ENCODE measurements at regions not wholly inside any gene's neighbourhood (a gene's known extent, or its start where the extent isn't known, plus 50 kb on each side); places are given as distances from the start of the nearest gene placed in this dataset.

DNA sequence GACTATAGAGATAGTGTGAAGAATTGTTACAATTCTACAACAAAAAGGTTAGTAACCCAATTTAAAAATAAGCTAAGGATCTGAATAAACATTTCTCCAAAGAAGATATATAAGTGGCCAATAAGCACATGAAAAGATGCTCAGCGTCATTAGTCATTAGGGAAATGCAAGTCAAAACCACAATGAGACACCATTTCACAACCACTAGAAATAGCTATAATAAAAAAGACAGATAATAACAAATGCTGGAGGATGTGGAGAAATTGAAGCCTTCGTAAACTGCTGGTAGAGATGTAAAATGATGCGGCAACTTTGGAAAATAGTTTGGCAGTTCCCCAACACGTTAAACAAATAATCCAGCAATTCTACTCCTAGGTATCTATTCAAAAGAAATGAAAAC lies 366.5 kb upstream of the POU3F3 start:
- ChIA-PET CTCF (no interaction called here), POLR2A (no interaction called here)
- no peak for DNase-seq (ENCODE audit: extremely low spot score)
- TF ChIP-seq SUZ12 (IDR thresholded peaks at IDR 0.05) (no peak), ELF4 (IDR thresholded peaks at IDR 0.05) (no peak), TARDBP (IDR thresholded peaks at IDR 0.05) (no peak), CTBP1 (IDR thresholded peaks at IDR 0.05; ENCODE audit: borderline replicate concordance) (no peak), FOXA1 (IDR thresholded peaks at IDR 0.05) (no peak), ARNT (IDR thresholded peaks at IDR 0.05) (no peak), ZNF384 (IDR thresholded peaks at IDR 0.05) (no peak), SP1 (IDR thresholded peaks at IDR 0.05) (no peak), HDGF (IDR thresholded peaks at IDR 0.05; ENCODE audit: borderline replicate concordance) (no peak), BHLHE40 (IDR thresholded peaks at IDR 0.05; ENCODE audit: borderline replicate concordance) (no peak)

DNA sequence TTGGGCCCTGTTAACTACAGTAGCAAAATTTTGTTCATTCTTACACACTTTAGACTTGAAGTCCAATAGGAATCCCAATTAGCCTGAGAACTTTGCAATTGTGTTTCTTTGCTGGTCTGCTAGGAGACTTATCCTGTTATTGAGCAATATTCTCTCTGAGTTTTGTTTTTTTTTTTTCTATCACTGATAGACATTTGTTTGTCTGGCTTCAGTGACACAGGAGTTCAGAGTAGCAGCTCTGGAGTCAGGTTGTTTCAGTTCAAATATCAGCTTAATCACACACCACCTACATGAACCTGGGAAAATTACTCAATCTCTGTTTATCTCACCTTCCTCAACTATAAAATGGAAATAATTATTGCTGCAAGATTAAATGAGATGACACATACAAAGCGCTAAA lies 360.2 kb upstream of the POU3F3 start:
- POLR2A ChIA-PET = no interaction called here
- CTCF ChIA-PET = no interaction called here
- TF ChIP-seq HDGF (IDR thresholded peaks at IDR 0.05; ENCODE audit: borderline replicate concordance) (no peak), LEF1 (IDR thresholded peaks at IDR 0.05; ENCODE audit: borderline replicate concordance) (no peak), ARNT (IDR thresholded peaks at IDR 0.05) (no peak), L3MBTL2 (conservative IDR thresholded peaks at IDR 0.05) (no peak), FOXK2 (IDR thresholded peaks at IDR 0.05) (no peak), CTBP1 (IDR thresholded peaks at IDR 0.05; ENCODE audit: borderline replicate concordance) (no peak), SP1 (IDR thresholded peaks at IDR 0.05) (no peak), TARDBP (IDR thresholded peaks at IDR 0.05) (no peak), NFRKB (IDR thresholded peaks at IDR 0.05) (no peak), ELF4 (IDR thresholded peaks at IDR 0.05) (no peak), FOXA1 (IDR thresholded peaks at IDR 0.05) (no peak), ZNF384 (IDR thresholded peaks at IDR 0.05) (no peak), BHLHE40 (IDR thresholded peaks at IDR 0.05; ENCODE audit: borderline replicate concordance) (no peak)
- TF ChIP-seq, protein P1, sequence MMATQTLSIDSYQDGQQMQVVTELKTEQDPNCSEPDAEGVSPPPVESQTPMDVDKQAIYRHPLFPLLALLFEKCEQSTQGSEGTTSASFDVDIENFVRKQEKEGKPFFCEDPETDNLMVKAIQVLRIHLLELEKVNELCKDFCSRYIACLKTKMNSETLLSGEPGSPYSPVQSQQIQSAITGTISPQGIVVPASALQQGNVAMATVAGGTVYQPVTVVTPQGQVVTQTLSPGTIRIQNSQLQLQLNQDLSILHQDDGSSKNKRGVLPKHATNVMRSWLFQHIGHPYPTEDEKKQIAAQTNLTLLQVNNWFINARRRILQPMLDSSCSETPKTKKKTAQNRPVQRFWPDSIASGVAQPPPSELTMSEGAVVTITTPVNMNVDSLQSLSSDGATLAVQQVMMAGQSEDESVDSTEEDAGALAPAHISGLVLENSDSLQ (IDR thresholded peaks at IDR 0.05) = no peak
- DNase-seq (ENCODE audit: extremely low spot score) = no peak

DNA sequence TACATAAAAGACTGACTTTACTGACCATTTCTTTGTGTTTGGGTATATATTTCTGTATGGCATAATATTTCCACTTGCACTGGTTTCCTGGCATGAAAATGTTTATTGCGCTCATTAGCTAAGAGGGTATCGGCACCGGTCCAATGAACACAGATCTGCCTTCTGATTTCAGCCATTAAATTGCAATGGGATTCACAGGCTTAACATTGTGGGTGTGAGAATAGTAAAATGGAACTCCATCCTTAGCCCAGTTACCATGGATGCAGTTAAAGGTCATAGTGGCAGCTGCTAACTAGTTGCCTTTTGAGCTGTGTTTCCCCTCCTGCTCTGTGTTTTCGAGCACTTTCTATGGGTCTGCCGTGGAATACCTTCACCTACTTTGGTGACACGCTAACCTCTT lies 352.6 kb upstream of the POU3F3 start:
- DNase-seq (ENCODE audit: extremely low spot score) = no peak
- POLR2A ChIA-PET = no interaction called here
- TF ChIP-seq SP1 (IDR thresholded peaks at IDR 0.05) (no peak), ARNT (IDR thresholded peaks at IDR 0.05) (no peak), LEF1 (IDR thresholded peaks at IDR 0.05; ENCODE audit: borderline replicate concordance) (no peak), HDGF (IDR thresholded peaks at IDR 0.05; ENCODE audit: borderline replicate concordance) (no peak), ELF4 (IDR thresholded peaks at IDR 0.05) (no peak)
- CTCF ChIA-PET = no interaction called here

DNA sequence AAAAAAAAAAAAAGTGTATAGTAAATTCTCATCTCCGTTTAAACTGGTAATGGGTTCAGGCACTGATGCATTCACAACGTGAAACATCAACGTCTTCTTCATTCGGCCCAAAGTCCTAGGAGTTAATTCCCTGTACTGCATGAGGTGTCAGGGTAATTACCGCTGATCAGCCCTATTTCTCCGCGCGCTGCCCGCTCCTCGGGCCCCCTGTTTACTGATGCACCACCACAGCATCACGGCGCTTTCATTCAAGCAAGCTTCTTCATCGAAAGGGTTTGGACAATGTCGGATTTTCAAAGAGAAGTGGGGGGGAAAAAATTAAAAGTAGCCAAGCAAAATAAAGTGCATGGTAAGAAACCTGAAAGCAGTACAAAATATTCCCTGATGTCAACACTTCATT lies 352.0 kb upstream of the POU3F3 start:
- no peak for DNase-seq (ENCODE audit: extremely low spot score)
- ChIA-PET POLR2A (no interaction called here), CTCF (no interaction called here)
- TF ChIP-seq L3MBTL2 (conservative IDR thresholded peaks at IDR 0.05) (no peak), SP1 (IDR thresholded peaks at IDR 0.05) (no peak), CTBP1 (IDR thresholded peaks at IDR 0.05; ENCODE audit: borderline replicate concordance) (no peak), FOXK2 (IDR thresholded peaks at IDR 0.05) (no peak), NFRKB (IDR thresholded peaks at IDR 0.05) (no peak)

DNA sequence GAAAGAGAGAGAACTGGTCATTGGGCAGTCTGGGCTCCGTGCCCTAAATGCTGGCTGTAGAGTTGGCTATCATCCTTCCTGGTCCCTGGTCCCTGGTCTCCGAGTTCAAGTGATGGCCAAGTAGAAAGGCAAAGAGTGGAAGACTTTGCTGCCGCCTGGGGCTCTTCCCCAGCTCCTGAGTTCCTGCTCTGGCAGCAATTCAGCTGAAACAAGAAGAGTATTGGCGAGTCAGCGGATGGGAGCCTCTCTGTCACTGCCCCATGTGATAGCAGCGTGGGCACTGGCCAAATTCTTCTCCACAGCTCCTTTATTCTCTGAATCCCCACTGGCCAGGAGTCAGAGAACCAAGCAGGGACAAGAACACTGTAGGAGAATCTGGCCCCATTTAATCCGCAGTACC lies 351.0 kb upstream of the POU3F3 start:
- ChIA-PET POLR2A (no interaction called here), CTCF (no interaction called here)
- no peak for DNase-seq (ENCODE audit: extremely low spot score)
- TF ChIP-seq NFRKB (IDR thresholded peaks at IDR 0.05) (no peak), LEF1 (IDR thresholded peaks at IDR 0.05; ENCODE audit: borderline replicate concordance) (no peak), TARDBP (IDR thresholded peaks at IDR 0.05) (no peak), SUZ12 (IDR thresholded peaks at IDR 0.05) (no peak), ARNT (IDR thresholded peaks at IDR 0.05) (no peak)

DNA sequence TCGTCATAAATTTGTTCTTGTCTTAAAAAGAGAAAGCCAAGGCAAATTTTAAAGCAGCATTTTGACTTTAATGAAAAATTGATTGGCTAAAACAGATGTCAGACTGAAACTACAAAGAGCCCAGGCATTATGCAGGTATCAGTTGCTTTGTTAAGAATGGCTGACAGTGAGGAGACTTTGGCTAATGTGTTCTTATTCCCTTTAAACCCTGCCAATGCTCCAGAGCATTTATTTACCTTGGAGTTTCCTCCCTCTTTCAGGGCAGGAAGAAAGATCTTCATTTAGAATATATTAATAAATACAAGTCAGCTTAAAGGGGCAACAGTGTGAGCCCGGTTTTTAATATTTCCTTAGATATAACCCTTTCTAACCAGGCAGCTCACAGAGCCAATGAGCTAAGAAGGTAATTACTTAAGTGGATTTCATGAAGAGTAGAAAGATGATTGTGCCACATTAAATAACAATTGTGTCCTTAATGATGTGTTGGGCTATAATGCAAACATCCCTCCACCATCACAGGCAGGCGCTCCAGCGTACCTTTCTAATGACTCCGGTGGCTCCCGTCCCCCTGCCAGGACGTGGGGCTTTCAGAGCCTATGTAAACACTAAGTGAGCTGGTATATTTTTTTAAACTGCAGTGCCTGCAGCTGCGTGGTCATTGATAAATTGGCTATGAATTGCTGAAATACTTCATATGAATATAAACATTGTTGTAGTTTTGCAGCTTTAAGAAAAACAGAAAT lies 349.4 kb upstream of the POU3F3 start:
- POLR2A ChIA-PET = no interaction called here
- TF ChIP-seq ELF4 (IDR thresholded peaks at IDR 0.05) (no peak), ARNT (IDR thresholded peaks at IDR 0.05) (no peak), FOXA1 (IDR thresholded peaks at IDR 0.05) (no peak), NFRKB (IDR thresholded peaks at IDR 0.05) (no peak), FOXM1 (IDR thresholded peaks at IDR 0.05; ENCODE audit: borderline replicate concordance) (no peak)
- TF ChIP-seq, protein P1 (IDR thresholded peaks at IDR 0.05) = no peak
- CTCF ChIA-PET = no interaction called here
- DNase-seq (ENCODE audit: extremely low spot score) = peak; percentile 17

DNA sequence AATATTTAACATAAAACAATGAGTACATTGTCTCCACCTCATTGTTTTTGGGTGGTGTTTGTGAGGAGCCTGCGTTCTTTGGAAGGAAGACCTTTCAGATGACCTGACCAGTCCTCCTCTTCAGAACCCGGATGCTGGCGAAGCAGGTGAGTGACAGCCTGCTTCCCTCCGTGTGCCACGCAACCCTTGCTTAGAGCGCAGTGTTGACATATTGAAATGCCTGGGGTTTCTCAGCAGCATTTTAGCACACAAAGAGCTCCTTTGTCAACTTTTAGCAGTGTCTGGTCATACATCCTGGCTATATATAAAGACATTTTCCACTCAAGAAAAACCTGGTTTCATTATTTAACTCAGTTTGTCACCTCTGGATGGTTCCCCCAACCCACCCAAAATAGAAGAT lies 335.7 kb upstream of the POU3F3 start:
- ChIA-PET POLR2A (no interaction called here), CTCF (no interaction called here)
- no peak for DNase-seq (ENCODE audit: extremely low spot score)
- TF ChIP-seq SP1 (IDR thresholded peaks at IDR 0.05) (no peak), FOXA1 (IDR thresholded peaks at IDR 0.05) (no peak), NFRKB (IDR thresholded peaks at IDR 0.05) (no peak), LEF1 (IDR thresholded peaks at IDR 0.05; ENCODE audit: borderline replicate concordance) (no peak), ZNF384 (IDR thresholded peaks at IDR 0.05) (no peak), ELF4 (IDR thresholded peaks at IDR 0.05) (no peak), ARNT (IDR thresholded peaks at IDR 0.05) (no peak), SUZ12 (IDR thresholded peaks at IDR 0.05) (no peak), BHLHE40 (IDR thresholded peaks at IDR 0.05; ENCODE audit: borderline replicate concordance) (no peak), CTBP1 (IDR thresholded peaks at IDR 0.05; ENCODE audit: borderline replicate concordance) (no peak), FOXK2 (IDR thresholded peaks at IDR 0.05) (no peak)
